ENCODE measurements at regions not wholly inside any gene's neighbourhood (a gene's known extent, or its start where the extent isn't known, plus 50 kb on each side); places are given as distances from the start of the nearest gene placed in this dataset.
"Not testable (repeated sequence)": the region's sequence is repeated elsewhere in the genome, so short reads cannot be mapped to it uniquely, and the experiment has no call there.

- no peak for ATAC-seq (ENCODE audit: low read depth)
- H3K27me3 Mint-ChIP-seq, result no peaks in the 10 kb centered on the region
- no peak overlapping the region for H3K4me3 Mint-ChIP-seq
- no peaks in the 10 kb centered on the region for H3K4me1 Mint-ChIP-seq
- H3K27ac Mint-ChIP-seq, result no peak overlapping the region
- H3K9me3 Mint-ChIP-seq, result peaks cover 4% of the 10 kb centered on the region
- no peak for DNase-seq (ENCODE audit: low spot score in 2 of 2)
- H3K36me3 Mint-ChIP-seq, result no peaks in the 10 kb centered on the region
These were observed 94.1 kb downstream of the FSCB start for GRCh38 chr14:44412858-44413569.

- no peak for DNase-seq (ENCODE audit: low spot score in 2 of 2)
- Mint-ChIP-seq H3K4me1 (no peaks in the 10 kb centered on the region), H3K27ac (no peak overlapping the region), H3K27me3 (no peaks in the 10 kb centered on the region), H3K9me3 (peaks cover under 1% of the 10 kb centered on the region), H3K36me3 (no peaks in the 10 kb centered on the region), H3K4me3 (no peak overlapping the region)
- ATAC-seq (ENCODE audit: low read depth), result no peak
These were observed 102.0 kb downstream of the FSCB start for GRCh38 chr14:44405011-44405486.

GRCh38 chr14:44404599-44404998 lies 102.5 kb downstream of the FSCB start:
- Mint-ChIP-seq H3K9me3 (peaks cover 1% of the 10 kb centered on the region), H3K27me3 (no peaks in the 10 kb centered on the region), H3K27ac (no peak overlapping the region), H3K4me1 (no peaks in the 10 kb centered on the region), H3K4me3 (no peak overlapping the region), H3K36me3 (no peaks in the 10 kb centered on the region)
- ATAC-seq (ENCODE audit: low read depth) (no peak), DNase-seq (ENCODE audit: low spot score in 2 of 2) (no peak)

GRCh38 chr14:44404036-44404435 lies 103.0 kb downstream of the FSCB start:
- Mint-ChIP-seq H3K27ac (no peak overlapping the region), H3K4me3 (no peak overlapping the region), H3K9me3 (peaks cover 3% of the 10 kb centered on the region), H3K27me3 (no peaks in the 10 kb centered on the region), H3K36me3 (no peaks in the 10 kb centered on the region), H3K4me1 (no peaks in the 10 kb centered on the region)
- DNase-seq (ENCODE audit: low spot score in 2 of 2) (no peak), ATAC-seq (ENCODE audit: low read depth) (no peak)

GRCh38 chr14:44403193-44403592 lies 103.9 kb downstream of the FSCB start:
- no peaks in the 10 kb centered on the region for H3K27me3 Mint-ChIP-seq
- ATAC-seq (ENCODE audit: low read depth) (no peak), DNase-seq (ENCODE audit: low spot score in 2 of 2) (no peak)
- H3K4me1 Mint-ChIP-seq, result no peaks in the 10 kb centered on the region
- no peak overlapping the region for H3K27ac Mint-ChIP-seq
- H3K36me3 Mint-ChIP-seq, result no peaks in the 10 kb centered on the region
- no peak overlapping the region for H3K4me3 Mint-ChIP-seq
- peaks cover 5% of the 10 kb centered on the region for H3K9me3 Mint-ChIP-seq

GRCh38 chr14:44396226-44396625 lies 110.9 kb downstream of the FSCB start:
- H3K9me3 Mint-ChIP-seq, result peaks cover 7% of the 10 kb centered on the region
- H3K4me3 Mint-ChIP-seq, result no peak overlapping the region
- no peaks in the 10 kb centered on the region for H3K27me3 Mint-ChIP-seq
- ATAC-seq (ENCODE audit: low read depth), result no peak
- no peaks in the 10 kb centered on the region for H3K4me1 Mint-ChIP-seq
- no peak for DNase-seq (ENCODE audit: low spot score in 2 of 2)
- no peaks in the 10 kb centered on the region for H3K36me3 Mint-ChIP-seq
- H3K27ac Mint-ChIP-seq, result no peak overlapping the region

GRCh38 chr14:44392984-44393383 lies 114.1 kb downstream of the FSCB start:
- no peaks in the 10 kb centered on the region for H3K27me3 Mint-ChIP-seq
- H3K27ac Mint-ChIP-seq, result no peak overlapping the region
- no peak overlapping the region for H3K4me3 Mint-ChIP-seq
- H3K4me1 Mint-ChIP-seq, result no peaks in the 10 kb centered on the region
- no peak for DNase-seq (ENCODE audit: low spot score in 2 of 2)
- no peak for ATAC-seq (ENCODE audit: low read depth)
- peaks cover 2% of the 10 kb centered on the region for H3K9me3 Mint-ChIP-seq
- no peaks in the 10 kb centered on the region for H3K36me3 Mint-ChIP-seq

GRCh38 chr14:44388306-44388705 lies 118.8 kb downstream of the FSCB start:
- Mint-ChIP-seq H3K36me3 (no peaks in the 10 kb centered on the region), H3K9me3 (no peaks in the 10 kb centered on the region), H3K27me3 (no peaks in the 10 kb centered on the region), H3K4me3 (no peak overlapping the region), H3K4me1 (no peaks in the 10 kb centered on the region), H3K27ac (no peak overlapping the region)
- DNase-seq (ENCODE audit: low spot score in 2 of 2) (no peak), ATAC-seq (ENCODE audit: low read depth) (no peak)

- Mint-ChIP-seq H3K36me3 (no peaks in the 10 kb centered on the region), H3K4me1 (no peaks in the 10 kb centered on the region), H3K27ac (no peak overlapping the region), H3K4me3 (no peak overlapping the region), H3K27me3 (no peaks in the 10 kb centered on the region), H3K9me3 (no peaks in the 10 kb centered on the region)
- no peak for DNase-seq (ENCODE audit: low spot score in 2 of 2)
- ATAC-seq (ENCODE audit: low read depth), result no peak
These were observed 121.2 kb downstream of the FSCB start for GRCh38 chr14:44385906-44386305.

- not testable (repeated sequence) for H3K4me1 Mint-ChIP-seq; DNase-seq (ENCODE audit: low spot score in 2 of 2); H3K27me3 Mint-ChIP-seq; H3K9me3 Mint-ChIP-seq; H3K36me3 Mint-ChIP-seq; H3K4me3 Mint-ChIP-seq; ATAC-seq (ENCODE audit: low read depth); H3K27ac Mint-ChIP-seq
These were observed 121.8 kb downstream of the FSCB start for GRCh38 chr14:44385296-44385695.

GRCh38 chr14:44384601-44385293 lies 122.3 kb downstream of the FSCB start:
- H3K9me3 Mint-ChIP-seq; H3K36me3 Mint-ChIP-seq; H3K27ac Mint-ChIP-seq; H3K4me3 Mint-ChIP-seq; H3K4me1 Mint-ChIP-seq; ATAC-seq (ENCODE audit: low read depth); DNase-seq (ENCODE audit: low spot score in 2 of 2); H3K27me3 Mint-ChIP-seq: not testable (repeated sequence)

GRCh38 chr14:44384093-44384492 lies 123.0 kb downstream of the FSCB start:
- Mint-ChIP-seq H3K27me3 (no peaks in the 10 kb centered on the region), H3K9me3 (no peaks in the 10 kb centered on the region), H3K4me3 (no peak overlapping the region), H3K27ac (no peak overlapping the region), H3K4me1 (no peaks in the 10 kb centered on the region), H3K36me3 (no peaks in the 10 kb centered on the region)
- no peak for ATAC-seq (ENCODE audit: low read depth)
- DNase-seq (ENCODE audit: low spot score in 2 of 2), result no peak

GRCh38 chr14:44383636-44384035 lies 123.4 kb downstream of the FSCB start:
- ATAC-seq (ENCODE audit: low read depth) (no peak), DNase-seq (ENCODE audit: low spot score in 2 of 2) (no peak)
- Mint-ChIP-seq H3K4me3 (no peak overlapping the region), H3K36me3 (no peaks in the 10 kb centered on the region), H3K9me3 (no peaks in the 10 kb centered on the region), H3K27ac (no peak overlapping the region), H3K4me1 (no peaks in the 10 kb centered on the region), H3K27me3 (no peaks in the 10 kb centered on the region)

GRCh38 chr14:44379292-44379977 lies 127.6 kb downstream of the FSCB start:
- no peaks in the 10 kb centered on the region for H3K36me3 Mint-ChIP-seq
- DNase-seq (ENCODE audit: low spot score in 2 of 2) (no peak), ATAC-seq (ENCODE audit: low read depth) (no peak)
- no peaks in the 10 kb centered on the region for H3K4me1 Mint-ChIP-seq
- H3K27ac Mint-ChIP-seq, result no peak overlapping the region
- peaks cover 9% of the 10 kb centered on the region for H3K9me3 Mint-ChIP-seq
- no peaks in the 10 kb centered on the region for H3K27me3 Mint-ChIP-seq
- H3K4me3 Mint-ChIP-seq, result no peak overlapping the region

Measured in memory B cell (primary cell).